ENCODE measurements at regions not wholly inside any gene's neighbourhood (a gene's known extent, or its start where the extent isn't known, plus 50 kb on each side); places are given as distances from the start of the nearest gene placed in this dataset.
"Not testable (repeated sequence)": the region's sequence is repeated elsewhere in the genome, so short reads cannot be mapped to it uniquely, and the experiment has no call there.

- Histone ChIP-seq H2BK15ac (replicated peaks; ENCODE audit: low read depth) (no peak overlapping the region), H3K56ac (ENCODE audit: low read length) (no peak overlapping the region), H3K4me2 (ENCODE audit: low read length) (no peak overlapping the region), H3K79me1 (ENCODE audit: low read length) (no peaks in the 10 kb centered on the region), H3K36me3 (ENCODE audit: control insufficient read depth, insufficient read depth, low read length) (no peaks in the 10 kb centered on the region), H3K9ac (ENCODE audit: low read length) (no peak overlapping the region), H3K18ac (ENCODE audit: low read length) (no peak overlapping the region), H3K27me3 (ENCODE audit: insufficient read depth, low read length, poor library complexity) (no peaks in the 10 kb centered on the region), H3K4me3 (ENCODE audit: low read length) (no peak overlapping the region), H2AK5ac (ENCODE audit: low read length) (no peak overlapping the region), H3K79me2 (ENCODE audit: control insufficient read depth, insufficient read depth, low read length) (no peaks in the 10 kb centered on the region), H2BK120ac (ENCODE audit: low read depth, low read length) (no peak overlapping the region), H4K8ac (ENCODE audit: low read depth, low read length) (no peak overlapping the region), H3K4me1 (ENCODE audit: control insufficient read depth, low read depth, low read length) (no peaks in the 10 kb centered on the region), H4K5ac (ENCODE audit: low read length) (no peak overlapping the region), H3K27ac (ENCODE audit: low read depth, low read length) (no peak overlapping the region), H3K4ac (ENCODE audit: low read depth, low read length) (no peak overlapping the region), H3K23ac (ENCODE audit: low read length) (no peak overlapping the region), H2BK5ac (ENCODE audit: low read length) (no peak overlapping the region)
- WGBS (ENCODE audit: extremely low coverage, insufficient coverage, low lambda C conversion rate), result no CpG with 5 or more reads among the region's 1 CpG
- DNase-seq, result no peak
These were observed 160.4 kb downstream of the VGLL3 start for GRCh38 chr3:86830566-86830965.

GRCh38 chr3:86828751-86829150, 162.2 kb downstream of the VGLL3 start:
- H3K79me1 ChIP-seq (ENCODE audit: low read length), result no peaks in the 10 kb centered on the region
- H3K56ac ChIP-seq (ENCODE audit: low read length), result no peak overlapping the region
- H3K4me1 ChIP-seq (ENCODE audit: control insufficient read depth, low read depth, low read length), result no peaks in the 10 kb centered on the region
- H3K4me3 ChIP-seq (ENCODE audit: low read length), result no peak overlapping the region
- H3K27me3 ChIP-seq (ENCODE audit: insufficient read depth, low read length, poor library complexity), result no peaks in the 10 kb centered on the region
- H3K79me2 ChIP-seq (ENCODE audit: control insufficient read depth, insufficient read depth, low read length), result no peaks in the 10 kb centered on the region
- no peak overlapping the region for H3K18ac ChIP-seq (ENCODE audit: low read length)
- H3K4me2 ChIP-seq (ENCODE audit: low read length), result no peak overlapping the region
- WGBS (ENCODE audit: extremely low coverage, insufficient coverage, low lambda C conversion rate), result no CpG with 5 or more reads among the region's 3 CpGs
- no peak overlapping the region for H3K4ac ChIP-seq (ENCODE audit: low read depth, low read length)
- no peak overlapping the region for H2AK5ac ChIP-seq (ENCODE audit: low read length)
- no peak overlapping the region for H2BK15ac ChIP-seq (replicated peaks; ENCODE audit: low read depth)
- no peak overlapping the region for H3K23ac ChIP-seq (ENCODE audit: low read length)
- H2BK120ac ChIP-seq (ENCODE audit: low read depth, low read length), result no peak overlapping the region
- H3K36me3 ChIP-seq (ENCODE audit: control insufficient read depth, insufficient read depth, low read length), result no peaks in the 10 kb centered on the region
- no peak overlapping the region for H3K9ac ChIP-seq (ENCODE audit: low read length)
- no peak overlapping the region for H4K5ac ChIP-seq (ENCODE audit: low read length)
- no peak overlapping the region for H4K8ac ChIP-seq (ENCODE audit: low read depth, low read length)
- no peak overlapping the region for H3K27ac ChIP-seq (ENCODE audit: low read depth, low read length)
- H2BK5ac ChIP-seq (ENCODE audit: low read length), result no peak overlapping the region
- DNase-seq, result no peak

GRCh38 chr3:86827582-86827981, 163.4 kb downstream of the VGLL3 start:
- not testable (repeated sequence) for H3K27me3 ChIP-seq (ENCODE audit: insufficient read depth, low read length, poor library complexity); H3K4ac ChIP-seq (ENCODE audit: low read depth, low read length); H3K9ac ChIP-seq (ENCODE audit: low read length); H3K23ac ChIP-seq (ENCODE audit: low read length); H3K79me1 ChIP-seq (ENCODE audit: low read length); H2BK5ac ChIP-seq (ENCODE audit: low read length); H3K27ac ChIP-seq (ENCODE audit: low read depth, low read length); H3K4me3 ChIP-seq (ENCODE audit: low read length); DNase-seq; H3K79me2 ChIP-seq (ENCODE audit: control insufficient read depth, insufficient read depth, low read length); H3K18ac ChIP-seq (ENCODE audit: low read length); H4K5ac ChIP-seq (ENCODE audit: low read length); H3K56ac ChIP-seq (ENCODE audit: low read length); H4K8ac ChIP-seq (ENCODE audit: low read depth, low read length); H2BK15ac ChIP-seq (replicated peaks; ENCODE audit: low read depth); H2AK5ac ChIP-seq (ENCODE audit: low read length); H2BK120ac ChIP-seq (ENCODE audit: low read depth, low read length); H3K4me2 ChIP-seq (ENCODE audit: low read length); H3K36me3 ChIP-seq (ENCODE audit: control insufficient read depth, insufficient read depth, low read length); H3K4me1 ChIP-seq (ENCODE audit: control insufficient read depth, low read depth, low read length)
- no CpG with 5 or more reads among the region's 10 CpGs for WGBS (ENCODE audit: extremely low coverage, insufficient coverage, low lambda C conversion rate)

- DNase-seq, result no peak
- Histone ChIP-seq H2BK120ac (ENCODE audit: low read depth, low read length) (no peak overlapping the region), H2BK5ac (ENCODE audit: low read length) (no peak overlapping the region), H2AK5ac (ENCODE audit: low read length) (no peak overlapping the region), H3K79me1 (ENCODE audit: low read length) (no peaks in the 10 kb centered on the region), H3K9ac (ENCODE audit: low read length) (no peak overlapping the region), H3K56ac (ENCODE audit: low read length) (no peak overlapping the region), H4K5ac (ENCODE audit: low read length) (no peak overlapping the region), H2BK15ac (replicated peaks; ENCODE audit: low read depth) (no peak overlapping the region), H3K4me1 (ENCODE audit: control insufficient read depth, low read depth, low read length) (no peaks in the 10 kb centered on the region), H3K4me3 (ENCODE audit: low read length) (no peak overlapping the region), H3K18ac (ENCODE audit: low read length) (no peak overlapping the region), H3K79me2 (ENCODE audit: control insufficient read depth, insufficient read depth, low read length) (no peaks in the 10 kb centered on the region), H4K8ac (ENCODE audit: low read depth, low read length) (no peak overlapping the region), H3K27me3 (ENCODE audit: insufficient read depth, low read length, poor library complexity) (no peaks in the 10 kb centered on the region), H3K4me2 (ENCODE audit: low read length) (no peak overlapping the region), H3K36me3 (ENCODE audit: control insufficient read depth, insufficient read depth, low read length) (no peaks in the 10 kb centered on the region), H3K4ac (ENCODE audit: low read depth, low read length) (no peak overlapping the region), H3K27ac (ENCODE audit: low read depth, low read length) (no peak overlapping the region), H3K23ac (ENCODE audit: low read length) (no peak overlapping the region)
- no CpG with 5 or more reads among the region's 4 CpGs for WGBS (ENCODE audit: extremely low coverage, insufficient coverage, low lambda C conversion rate)
These were observed 164.7 kb downstream of the VGLL3 start for GRCh38 chr3:86826292-86826691.

GRCh38 chr3:86815880-86816279, 175.1 kb downstream of the VGLL3 start:
- no peak overlapping the region for H4K5ac ChIP-seq (ENCODE audit: low read length)
- H3K36me3 ChIP-seq (ENCODE audit: control insufficient read depth, insufficient read depth, low read length), result no peaks in the 10 kb centered on the region
- H2BK120ac ChIP-seq (ENCODE audit: low read depth, low read length), result no peak overlapping the region
- no peak overlapping the region for H4K8ac ChIP-seq (ENCODE audit: low read depth, low read length)
- H3K56ac ChIP-seq (ENCODE audit: low read length), result no peak overlapping the region
- H3K27ac ChIP-seq (ENCODE audit: low read depth, low read length), result no peak overlapping the region
- no peak overlapping the region for H2AK5ac ChIP-seq (ENCODE audit: low read length)
- no peak overlapping the region for H3K9ac ChIP-seq (ENCODE audit: low read length)
- H3K4me1 ChIP-seq (ENCODE audit: control insufficient read depth, low read depth, low read length), result no peaks in the 10 kb centered on the region
- no peak overlapping the region for H3K4me2 ChIP-seq (ENCODE audit: low read length)
- H2BK5ac ChIP-seq (ENCODE audit: low read length), result no peak overlapping the region
- no peak for DNase-seq
- no peak overlapping the region for H3K23ac ChIP-seq (ENCODE audit: low read length)
- no peaks in the 10 kb centered on the region for H3K27me3 ChIP-seq (ENCODE audit: insufficient read depth, low read length, poor library complexity)
- no peaks in the 10 kb centered on the region for H3K79me2 ChIP-seq (ENCODE audit: control insufficient read depth, insufficient read depth, low read length)
- no peak overlapping the region for H2BK15ac ChIP-seq (replicated peaks; ENCODE audit: low read depth)
- H3K4ac ChIP-seq (ENCODE audit: low read depth, low read length), result no peak overlapping the region
- H3K79me1 ChIP-seq (ENCODE audit: low read length), result no peaks in the 10 kb centered on the region
- no peak overlapping the region for H3K4me3 ChIP-seq (ENCODE audit: low read length)
- no peak overlapping the region for H3K18ac ChIP-seq (ENCODE audit: low read length)

- Histone ChIP-seq H3K23ac (ENCODE audit: low read length) (no peak overlapping the region), H2BK15ac (replicated peaks; ENCODE audit: low read depth) (no peak overlapping the region), H4K8ac (ENCODE audit: low read depth, low read length) (no peak overlapping the region), H2AK5ac (ENCODE audit: low read length) (no peak overlapping the region), H3K27ac (ENCODE audit: low read depth, low read length) (no peak overlapping the region), H3K4me1 (ENCODE audit: control insufficient read depth, low read depth, low read length) (no peaks in the 10 kb centered on the region), H3K56ac (ENCODE audit: low read length) (no peak overlapping the region), H3K18ac (ENCODE audit: low read length) (no peak overlapping the region), H2BK5ac (ENCODE audit: low read length) (no peak overlapping the region), H3K4me2 (ENCODE audit: low read length) (no peak overlapping the region), H3K9ac (ENCODE audit: low read length) (no peak overlapping the region), H3K4ac (ENCODE audit: low read depth, low read length) (no peak overlapping the region), H3K79me1 (ENCODE audit: low read length) (no peaks in the 10 kb centered on the region), H3K36me3 (ENCODE audit: control insufficient read depth, insufficient read depth, low read length) (no peaks in the 10 kb centered on the region), H3K79me2 (ENCODE audit: control insufficient read depth, insufficient read depth, low read length) (no peaks in the 10 kb centered on the region), H3K27me3 (ENCODE audit: insufficient read depth, low read length, poor library complexity) (no peaks in the 10 kb centered on the region), H2BK120ac (ENCODE audit: low read depth, low read length) (no peak overlapping the region), H3K4me3 (ENCODE audit: low read length) (no peak overlapping the region), H4K5ac (ENCODE audit: low read length) (no peak overlapping the region)
- DNase-seq, result peak; percentile 6
- no CpG with 5 or more reads among the region's 4 CpGs for WGBS (ENCODE audit: extremely low coverage, insufficient coverage, low lambda C conversion rate)
These were observed 175.9 kb downstream of the VGLL3 start for GRCh38 chr3:86814918-86815655.
